Stomach (tissue), 4 donors: ENCODE measurements at regions not wholly inside any gene's neighbourhood (a gene's known extent, or its start where the extent isn't known, plus 50 kb on each side); places are given as distances from the start of the nearest gene placed in this dataset.

ENCODE experiments used
- CTCF ChIP-seq, 7 experiments: fragments of 450-650 bp in 4 of 7; fragments of 200-600 bp in 3 of 7; sonication (generic) in 3 of 7; IDR thresholded peaks; one replicate each; pipeline ENCODE4 v1.5.1; 2016 to 2019; ENCODE audit warnings: antibody characterized with exemption in 7 of 7, control low read depth in 2 of 7, mild to moderate bottlenecking in 1 of 7
- EP300 ChIP-seq: sonication (generic); formaldehyde crosslinking; IDR thresholded peaks from one replicate; pipeline ENCODE4 v1.6.1; 2017; ENCODE audit warnings: antibody characterized with exemption
- POLR2A ChIP-seq, 4 donors: fragments of 450-650 bp; IDR thresholded peaks; one replicate each; pipeline ENCODE4 v1.6.1; 2016; ENCODE audit warnings: antibody characterized with exemption in 4 of 4, control low read depth in 2 of 4, mild to moderate bottlenecking in 1 of 4, moderate library complexity in 1 of 4
- POLR2AphosphoS5 ChIP-seq, 3 donors: sonication (generic); formaldehyde crosslinking; IDR thresholded peaks; one replicate each; pipeline ENCODE4 v1.6.1; 2016; ENCODE audit warnings: antibody characterized with exemption in 3 of 3

- TF ChIP-seq POLR2A (IDR thresholded peaks at IDR 0.05) (no peak), CTCF (IDR thresholded peaks at IDR 0.05) (no peak), POLR2AphosphoS5 (IDR thresholded peaks at IDR 0.05) (no peak), EP300 (no peak)
These were observed 113.2 kb downstream of the TENT5C start for GRCh38 chr1:117719004-117719403.
